Ectodermal cell (in vitro differentiated cells): ENCODE measurements at regions not wholly inside any gene's neighbourhood (a gene's known extent, or its start where the extent isn't known, plus 50 kb on each side); places are given as distances from the start of the nearest gene placed in this dataset.

Source experiments
- H3K27ac ChIP-seq: 2 replicates; pipeline ENCODE4 v1.7.0; 2013; ENCODE audit warnings: mild to moderate bottlenecking, low read depth, low read length; ENCODE audit not compliant: insufficient read depth, poor library complexity, severe bottlenecking
- H3K27me3 ChIP-seq: 2 replicates; pipeline ENCODE4 v1.7.0; 2013; ENCODE audit warnings: mild to moderate bottlenecking, low read length; ENCODE audit not compliant: insufficient read depth, control insufficient read depth, poor library complexity, severe bottlenecking
- H3K36me3 ChIP-seq: one replicate; pipeline ENCODE4 v1.7.0; 2013; ENCODE audit warnings: low read length; ENCODE audit not compliant: control insufficient read depth, insufficient read depth
- H3K4me1 ChIP-seq: one replicate; pipeline ENCODE4 v1.7.0; 2013; ENCODE audit warnings: low read length; ENCODE audit not compliant: control insufficient read depth, insufficient read depth
- H3K4me3 ChIP-seq: 2 replicates; pipeline ENCODE4 v1.7.0; 2013; ENCODE audit warnings: low read depth, low read length, control low read depth; ENCODE audit not compliant: insufficient read depth
- H3K9me3 ChIP-seq: 2 replicates; pipeline ENCODE4 v1.7.0; 2013; ENCODE audit warnings: mild to moderate bottlenecking, low read length, moderate library complexity; ENCODE audit not compliant: control insufficient read depth
- WGBS, 2 experiments: methylation state at CpG; one replicate each; pipeline ENCODE4 v1.1.7; 2013; ENCODE audit warnings: missing lambda C conversion rate in 2 of 2; 5-methylcytosine and 5-hydroxymethylcytosine counted together

DNA sequence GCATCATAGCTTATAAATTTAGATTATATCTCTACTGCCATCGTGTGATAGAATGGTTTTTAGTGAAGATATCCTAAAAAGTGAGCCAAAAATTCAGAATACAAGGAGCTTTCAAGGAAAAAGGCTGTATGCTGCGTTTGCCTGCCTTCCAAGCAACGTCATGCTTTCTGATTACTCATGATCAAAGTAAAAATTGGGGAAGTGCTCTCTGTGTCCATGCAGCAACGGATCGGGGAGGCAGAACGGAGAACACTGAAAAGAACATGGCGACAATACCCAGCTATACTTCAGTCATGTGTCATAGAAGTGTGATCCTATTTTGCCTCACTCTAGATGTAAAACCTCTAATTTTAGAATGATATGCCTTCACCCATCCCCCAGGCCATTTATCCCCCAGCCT lies 185.7 kb downstream of the SUCLG1 start:
- Histone ChIP-seq H3K27me3 (no peaks in the 10 kb centered on the region), H3K4me3 (no peak overlapping the region), H3K9me3 (no peaks in the 10 kb centered on the region), H3K27ac (no peak overlapping the region), H3K36me3 (no peaks in the 10 kb centered on the region), H3K4me1 (no peaks in the 10 kb centered on the region)
- WGBS, 2 experiments, result 96 to 97% methylated on average over 6 to 7 of the region's 7 CpGs

GRCh38 chr2:84271977-84272376 lies 187.1 kb downstream of the SUCLG1 start:
- no peak overlapping the region for H3K27ac ChIP-seq
- H3K4me1 ChIP-seq, result no peaks in the 10 kb centered on the region
- H3K9me3 ChIP-seq, result no peaks in the 10 kb centered on the region
- no peaks in the 10 kb centered on the region for H3K36me3 ChIP-seq
- WGBS, 2 experiments, result 90 to 95% methylated on average over 3 of the region's 3 CpGs
- H3K4me3 ChIP-seq, result no peak overlapping the region
- no peaks in the 10 kb centered on the region for H3K27me3 ChIP-seq

DNA sequence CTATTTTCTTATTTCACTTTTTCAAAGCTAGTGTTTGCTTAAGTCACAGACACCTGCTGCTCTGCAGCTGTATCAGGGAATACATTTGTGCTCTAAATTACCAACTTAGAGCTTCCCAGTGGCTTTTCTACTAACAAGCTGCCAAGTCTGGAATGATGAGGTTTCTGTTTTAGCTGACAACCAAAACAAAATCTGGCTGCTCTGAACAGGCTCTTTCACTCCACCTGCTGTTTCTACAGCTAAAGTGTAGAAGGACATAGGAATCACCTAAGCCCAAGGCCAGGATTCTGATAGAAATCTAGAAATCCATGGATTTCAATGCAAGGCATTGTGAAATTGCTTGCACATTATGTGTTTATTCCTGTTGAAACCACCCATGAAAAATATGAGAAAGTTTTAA lies 201.2 kb downstream of the SUCLG1 start:
- H3K27ac ChIP-seq, result no peak overlapping the region
- no peak overlapping the region for H3K4me3 ChIP-seq
- no peaks in the 10 kb centered on the region for H3K36me3 ChIP-seq
- H3K4me1 ChIP-seq, result no peaks in the 10 kb centered on the region
- no peaks in the 10 kb centered on the region for H3K27me3 ChIP-seq
- no peaks in the 10 kb centered on the region for H3K9me3 ChIP-seq

GRCh38 chr2:84251651-84252302 lies 207.3 kb downstream of the SUCLG1 start:
- Histone ChIP-seq H3K4me1 (no peaks in the 10 kb centered on the region), H3K4me3 (no peak overlapping the region), H3K27ac (no peak overlapping the region), H3K36me3 (no peaks in the 10 kb centered on the region), H3K27me3 (no peaks in the 10 kb centered on the region), H3K9me3 (no peaks in the 10 kb centered on the region)
- 86 to 96% methylated on average over 2 of the region's 2 CpGs for WGBS, 2 experiments

DNA sequence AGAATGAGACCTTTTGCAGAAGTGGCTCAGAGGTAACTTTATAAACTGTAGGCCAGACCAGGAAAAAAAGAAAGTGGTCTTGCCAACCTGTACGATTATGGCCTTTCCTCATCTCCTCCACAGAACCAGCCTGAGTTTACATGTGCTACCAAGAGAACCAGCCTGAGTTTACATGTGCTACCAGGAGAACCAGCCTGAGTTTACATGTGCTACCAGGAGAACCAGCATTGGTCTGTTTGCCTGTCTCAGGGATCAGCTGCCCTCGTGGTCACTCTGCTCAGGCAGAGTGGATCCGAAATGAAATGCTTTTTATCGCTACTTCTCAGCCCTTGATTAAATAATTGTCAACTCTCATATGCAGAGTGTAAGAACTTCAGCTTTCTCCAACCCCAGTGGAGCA lies 209.9 kb downstream of the SUCLG1 start:
- Histone ChIP-seq H3K27ac (no peak overlapping the region), H3K4me3 (no peak overlapping the region), H3K36me3 (no peaks in the 10 kb centered on the region), H3K4me1 (no peaks in the 10 kb centered on the region), H3K9me3 (no peaks in the 10 kb centered on the region), H3K27me3 (no peaks in the 10 kb centered on the region)
- 93 to 96% methylated on average over 4 of the region's 4 CpGs for WGBS, 2 experiments

- H3K9me3 ChIP-seq, result no peaks in the 10 kb centered on the region
Observed at GRCh38 chr2:84247532-84247931, 211.5 kb downstream of the SUCLG1 start.

DNA sequence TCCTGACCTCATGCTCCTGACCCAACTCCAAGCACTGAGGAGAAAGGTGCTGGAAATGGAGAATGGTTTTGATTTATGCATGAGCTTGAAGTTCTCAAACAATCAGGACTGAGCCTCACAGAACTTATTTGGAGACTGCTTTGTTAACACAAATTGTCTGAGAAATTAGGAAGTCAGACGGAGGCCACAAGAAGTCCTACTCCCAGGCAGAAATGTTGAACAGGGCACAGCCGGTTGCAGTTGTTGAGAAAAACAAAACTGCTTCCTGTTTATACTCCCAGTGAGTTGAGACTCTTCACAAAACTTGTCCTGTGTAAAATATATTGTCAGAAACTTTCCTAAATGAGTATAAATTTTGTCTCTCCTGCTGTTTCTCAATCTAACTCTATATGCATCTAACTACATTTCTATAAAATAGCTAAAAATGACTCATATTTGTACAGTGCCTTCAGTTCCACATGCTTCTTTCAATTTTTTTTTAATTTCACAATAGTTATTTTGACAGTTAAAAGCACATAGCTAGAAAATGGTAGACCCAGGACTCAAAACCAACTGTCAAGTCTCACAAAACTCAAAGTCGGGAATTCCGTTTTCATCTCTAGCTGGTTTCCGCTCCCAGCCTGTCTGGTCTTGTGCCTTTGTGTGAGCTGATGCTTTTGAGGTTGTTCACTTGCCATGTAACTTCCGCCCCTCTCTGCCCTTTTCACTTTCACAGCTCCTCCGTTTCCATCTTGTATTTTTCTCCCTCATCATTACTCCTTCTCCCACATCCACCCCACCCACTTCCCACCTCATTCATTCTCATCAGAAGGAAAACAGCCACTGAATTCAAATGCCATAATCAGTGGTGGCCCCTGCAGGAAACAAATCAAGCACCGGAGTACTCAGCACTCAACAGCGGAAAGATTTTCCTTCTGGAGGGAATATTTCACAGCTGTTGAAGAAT lies 215.0 kb downstream of the SUCLG1 start:
- no peaks in the 10 kb centered on the region for H3K36me3 ChIP-seq
- no peaks in the 10 kb centered on the region for H3K4me1 ChIP-seq
- H3K4me3 ChIP-seq, result no peak overlapping the region
- no peaks in the 10 kb centered on the region for H3K9me3 ChIP-seq
- H3K27me3 ChIP-seq, result no peaks in the 10 kb centered on the region
- 89 to 92% methylated on average over 9 of the region's 9 CpGs for WGBS, 2 experiments
- H3K27ac ChIP-seq, result no peak overlapping the region

More at GRCh38 chr2:84247532-84247931, 211.5 kb downstream of the SUCLG1 start:
- no peaks in the 10 kb centered on the region for H3K36me3 ChIP-seq
- 83 to 85% methylated on average over 2 to 3 of the region's 3 CpGs for WGBS, 2 experiments
- H3K27me3 ChIP-seq, result no peaks in the 10 kb centered on the region
- no peaks in the 10 kb centered on the region for H3K4me1 ChIP-seq
- H3K27ac ChIP-seq, result no peak overlapping the region
- no peak overlapping the region for H3K4me3 ChIP-seq

DNA sequence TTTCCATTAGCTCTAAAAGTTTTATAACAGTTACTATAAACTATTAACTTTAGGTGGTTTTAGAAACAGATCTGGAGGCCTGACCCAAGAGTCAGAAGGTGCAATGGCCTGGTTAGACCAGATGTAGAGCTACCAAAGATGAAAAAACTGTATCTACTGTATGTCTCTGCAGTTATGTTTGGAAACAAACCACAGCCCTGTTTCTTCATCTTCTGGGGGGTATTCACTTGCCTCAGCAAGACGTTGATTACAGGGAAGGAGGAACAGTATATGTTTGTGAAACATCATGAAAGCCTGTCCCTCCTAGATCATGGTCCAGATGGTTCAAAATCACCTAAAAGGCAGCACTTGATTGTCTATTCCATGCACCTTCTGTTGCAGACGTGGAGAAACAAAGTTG lies 220.2 kb downstream of the SUCLG1 start:
- Histone ChIP-seq H3K27me3 (no peaks in the 10 kb centered on the region), H3K4me3 (no peak overlapping the region), H3K9me3 (no peaks in the 10 kb centered on the region), H3K4me1 (no peaks in the 10 kb centered on the region), H3K27ac (no peak overlapping the region), H3K36me3 (no peaks in the 10 kb centered on the region)
- 91 to 93% methylated on average over 2 of the region's 2 CpGs for WGBS, 2 experiments

- WGBS, 2 experiments, result 92 to 94% methylated on average over 7 of the region's 7 CpGs
- Histone ChIP-seq H3K36me3 (no peaks in the 10 kb centered on the region), H3K4me3 (no peak overlapping the region), H3K27ac (no peak overlapping the region), H3K27me3 (no peaks in the 10 kb centered on the region), H3K9me3 (no peaks in the 10 kb centered on the region), H3K4me1 (no peaks in the 10 kb centered on the region)
Observed at GRCh38 chr2:84236288-84236687, 222.8 kb downstream of the SUCLG1 start.

DNA sequence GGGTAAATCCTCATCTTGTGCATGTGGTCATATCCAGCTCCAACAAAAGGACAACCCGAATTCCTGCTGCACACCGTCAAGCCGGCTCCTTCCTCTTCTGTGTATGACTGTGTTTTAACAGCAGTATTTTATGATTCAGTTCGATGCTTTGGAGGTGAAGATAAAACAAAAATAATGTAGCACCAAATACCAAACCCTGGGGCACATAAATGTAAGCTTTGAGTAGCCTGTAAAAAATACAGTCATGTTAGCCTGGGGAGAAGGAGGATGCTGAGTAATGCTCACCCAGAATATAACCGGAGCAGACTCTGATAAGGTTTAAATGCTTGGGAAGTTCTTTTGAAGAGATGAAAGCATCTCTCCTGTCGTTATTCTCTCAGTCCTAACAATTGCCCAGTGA lies 225.0 kb downstream of the SUCLG1 start:
- no peaks in the 10 kb centered on the region for H3K27me3 ChIP-seq
- H3K4me1 ChIP-seq, result no peaks in the 10 kb centered on the region
- H3K36me3 ChIP-seq, result no peaks in the 10 kb centered on the region
- H3K9me3 ChIP-seq, result no peaks in the 10 kb centered on the region
- H3K27ac ChIP-seq, result no peak overlapping the region
- no peak overlapping the region for H3K4me3 ChIP-seq
- WGBS, 2 experiments, result 89 to 94% methylated on average over 6 of the region's 6 CpGs
